ENCODE measurements at regions not wholly inside any gene's neighbourhood (a gene's known extent, or its start where the extent isn't known, plus 50 kb on each side); places are given as distances from the start of the nearest gene placed in this dataset.

DNA sequence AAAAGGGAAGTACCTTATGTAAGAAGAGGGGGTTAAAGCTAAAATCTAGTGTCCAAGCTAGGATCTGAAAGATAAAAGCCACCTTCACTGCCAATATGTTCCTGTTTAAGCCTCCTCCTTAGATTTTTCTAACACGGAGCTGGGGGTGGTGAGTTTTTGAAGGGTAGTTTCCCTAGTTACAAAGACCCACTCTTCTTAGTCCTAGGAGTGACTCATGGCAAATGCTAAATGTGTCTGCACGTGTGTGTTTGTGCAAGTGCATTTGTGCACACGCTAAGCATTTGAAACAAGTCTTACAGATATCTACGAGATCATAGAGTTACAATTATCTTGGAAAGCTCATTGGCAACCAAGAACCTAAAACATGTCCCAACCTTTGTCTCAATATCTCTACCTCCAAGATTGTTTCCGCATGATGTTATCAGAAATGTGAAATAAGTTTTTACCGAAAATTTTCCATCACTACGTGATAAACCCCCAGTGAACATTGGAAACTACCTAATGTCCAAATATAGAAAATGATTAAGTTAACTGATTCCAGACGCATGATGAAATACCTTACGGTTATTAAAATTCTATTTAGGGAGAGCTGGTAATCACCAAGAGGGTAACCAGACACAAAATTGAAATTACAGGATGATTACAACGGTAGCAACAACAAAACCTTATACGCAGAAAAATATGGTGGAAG, 78.0 kb upstream of the HRH2 start:
- peak; percentile 22 for DNase-seq (ENCODE audit: low read depth)
- H3K4me3 ChIP-seq (ENCODE audit: low read depth, low read length) = no peak overlapping the region
- TF ChIP-seq, protein P1, sequence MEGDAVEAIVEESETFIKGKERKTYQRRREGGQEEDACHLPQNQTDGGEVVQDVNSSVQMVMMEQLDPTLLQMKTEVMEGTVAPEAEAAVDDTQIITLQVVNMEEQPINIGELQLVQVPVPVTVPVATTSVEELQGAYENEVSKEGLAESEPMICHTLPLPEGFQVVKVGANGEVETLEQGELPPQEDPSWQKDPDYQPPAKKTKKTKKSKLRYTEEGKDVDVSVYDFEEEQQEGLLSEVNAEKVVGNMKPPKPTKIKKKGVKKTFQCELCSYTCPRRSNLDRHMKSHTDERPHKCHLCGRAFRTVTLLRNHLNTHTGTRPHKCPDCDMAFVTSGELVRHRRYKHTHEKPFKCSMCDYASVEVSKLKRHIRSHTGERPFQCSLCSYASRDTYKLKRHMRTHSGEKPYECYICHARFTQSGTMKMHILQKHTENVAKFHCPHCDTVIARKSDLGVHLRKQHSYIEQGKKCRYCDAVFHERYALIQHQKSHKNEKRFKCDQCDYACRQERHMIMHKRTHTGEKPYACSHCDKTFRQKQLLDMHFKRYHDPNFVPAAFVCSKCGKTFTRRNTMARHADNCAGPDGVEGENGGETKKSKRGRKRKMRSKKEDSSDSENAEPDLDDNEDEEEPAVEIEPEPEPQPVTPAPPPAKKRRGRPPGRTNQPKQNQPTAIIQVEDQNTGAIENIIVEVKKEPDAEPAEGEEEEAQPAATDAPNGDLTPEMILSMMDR (IDR thresholded peaks at IDR 0.05; ENCODE audit: insufficient read depth, low read length) = no peak

DNA sequence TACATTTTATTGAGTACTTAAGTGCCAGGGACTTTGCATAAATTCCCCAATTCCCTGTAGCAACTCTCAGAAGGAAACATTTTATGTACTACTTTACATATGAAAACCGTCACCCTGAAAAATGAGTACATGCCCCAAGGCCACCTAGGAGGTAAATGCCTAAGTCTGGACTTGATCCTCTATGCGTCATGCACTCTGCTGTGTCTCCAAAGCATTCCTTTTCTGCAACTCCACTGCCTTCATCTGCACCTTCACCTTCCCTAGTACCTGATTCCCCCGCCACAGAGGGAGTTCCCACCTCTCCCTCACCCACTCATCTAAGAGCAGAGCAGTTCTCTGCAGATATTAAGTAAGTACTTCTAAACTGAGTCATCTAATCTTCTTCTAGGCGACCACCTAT, 75.2 kb upstream of the HRH2 start:
- no peak for DNase-seq (ENCODE audit: low read depth)
- TF ChIP-seq, protein P1 (IDR thresholded peaks at IDR 0.05; ENCODE audit: insufficient read depth, low read length) = no peak
- H3K4me3 ChIP-seq (ENCODE audit: low read depth, low read length) = no peak overlapping the region

DNA sequence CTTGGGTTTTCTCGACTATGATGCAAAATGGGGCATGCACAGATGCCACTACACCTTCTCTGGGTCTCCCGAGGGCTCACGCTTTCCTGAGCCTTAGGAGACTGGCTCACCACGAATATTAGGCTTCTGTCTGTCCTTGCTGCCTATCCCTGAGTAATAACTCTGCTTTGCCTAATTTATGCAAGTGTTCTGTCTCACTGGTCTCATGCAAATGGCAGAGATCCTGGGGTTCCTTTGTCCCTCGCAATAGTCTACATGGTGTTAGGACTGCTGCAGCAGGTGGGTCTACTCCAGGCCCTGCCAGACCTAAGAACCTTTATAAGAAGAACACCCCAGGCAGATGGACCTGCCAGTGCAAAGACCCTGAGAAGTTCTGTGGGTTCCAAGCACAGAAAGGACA, 72.3 kb upstream of the HRH2 start:
- no peak for DNase-seq (ENCODE audit: low read depth)
- TF ChIP-seq, protein P1 (IDR thresholded peaks at IDR 0.05; ENCODE audit: insufficient read depth, low read length) = no peak

DNA sequence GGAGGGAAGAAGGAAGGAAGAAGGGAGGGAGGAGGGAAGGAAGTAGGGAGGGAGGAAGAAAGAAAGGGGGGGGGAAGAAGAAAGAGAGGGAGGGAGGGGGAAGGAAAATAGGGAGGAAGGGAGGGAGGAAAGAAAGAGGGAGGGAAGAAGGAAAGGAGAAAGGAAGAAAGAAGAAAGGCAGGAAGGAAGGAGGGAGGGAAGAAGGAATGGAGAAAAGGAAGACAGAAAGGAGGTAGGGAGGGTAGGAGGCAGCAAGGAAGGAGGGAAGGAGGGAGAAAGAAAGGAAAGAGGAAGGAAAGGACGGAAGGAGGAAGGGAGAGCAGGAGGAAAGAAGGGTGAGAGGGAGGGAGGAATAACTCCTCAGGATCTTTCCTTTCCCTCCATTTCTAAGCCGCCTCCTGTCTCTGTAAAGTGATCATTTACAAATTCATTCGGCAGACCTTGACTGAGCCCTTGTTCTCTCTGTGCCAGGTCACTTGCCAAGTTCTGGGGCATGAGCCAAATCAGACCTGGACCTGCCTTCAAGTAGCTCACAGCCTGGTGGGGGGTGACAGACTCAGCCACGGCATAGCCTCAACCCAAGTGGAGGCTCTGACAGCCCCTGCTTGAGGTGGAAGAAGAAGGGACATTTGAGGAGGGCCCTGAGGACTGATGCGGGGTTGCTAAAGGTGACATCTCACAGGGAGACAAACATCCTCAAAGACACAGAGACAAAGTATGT, 69.0 kb upstream of the HRH2 start:
- DNase-seq (ENCODE audit: low read depth) = no peak
- no peak overlapping the region for H3K4me3 ChIP-seq (ENCODE audit: low read depth, low read length)
- TF ChIP-seq, protein P1 (IDR thresholded peaks at IDR 0.05; ENCODE audit: insufficient read depth, low read length) = no peak

More for the DNA sequence above, 72.3 kb upstream of the HRH2 start:
- H3K4me3 ChIP-seq (ENCODE audit: low read depth, low read length) = no peak overlapping the region

DNA sequence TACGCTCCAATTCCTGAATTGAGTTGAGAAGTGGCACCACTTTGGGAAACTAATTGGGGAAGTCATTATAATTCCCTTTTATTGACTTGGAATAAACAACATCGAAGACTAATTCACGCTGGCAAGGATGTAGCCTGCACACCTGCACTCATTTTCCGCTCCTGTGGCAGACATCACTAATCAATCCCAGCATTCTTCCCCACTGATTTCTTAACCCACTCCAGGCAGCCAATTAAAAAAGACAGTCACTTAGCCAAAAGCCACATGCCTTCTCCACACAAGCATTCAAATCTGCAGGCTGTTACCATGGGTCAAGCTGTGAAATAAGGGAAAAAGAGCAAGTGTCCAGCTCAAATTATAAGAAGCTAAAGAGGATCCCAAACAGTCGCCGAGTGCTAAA, 68.2 kb upstream of the HRH2 start:
- TF ChIP-seq, protein P1 (IDR thresholded peaks at IDR 0.05; ENCODE audit: insufficient read depth, low read length) = no peak
- H3K4me3 ChIP-seq (ENCODE audit: low read depth, low read length) = no peak overlapping the region
- DNase-seq (ENCODE audit: low read depth) = no peak

DNA sequence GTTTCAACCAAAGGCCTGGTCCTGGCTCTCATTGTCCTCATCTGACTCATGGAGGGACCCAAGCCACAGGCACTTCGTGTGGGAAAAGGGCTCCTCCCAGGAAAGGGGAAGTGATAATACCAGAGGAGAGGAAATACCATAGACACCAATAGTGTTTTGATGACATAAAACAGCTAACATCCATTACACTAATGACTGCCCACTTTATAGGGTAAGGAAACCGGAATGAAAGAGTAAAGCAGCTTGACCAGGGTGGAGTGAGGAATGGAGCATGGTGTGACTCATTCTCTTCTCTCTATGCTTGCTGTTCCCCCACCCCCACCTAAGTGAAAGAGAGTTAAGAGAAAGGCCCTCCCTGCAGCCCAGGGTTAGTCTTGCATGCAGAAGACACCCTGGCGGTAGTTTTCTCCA, 67.4 kb upstream of the HRH2 start:
- H3K4me3 ChIP-seq (ENCODE audit: low read depth, low read length) = no peak overlapping the region
- TF ChIP-seq, protein P1 (IDR thresholded peaks at IDR 0.05; ENCODE audit: insufficient read depth, low read length) = no peak
- DNase-seq (ENCODE audit: low read depth) = peak; percentile 82
